HEK293 (cell line): ENCODE measurements at regions not wholly inside any gene's neighbourhood (a gene's known extent, or its start where the extent isn't known, plus 50 kb on each side); places are given as distances from the start of the nearest gene placed in this dataset.

Experiments used
- CTCF ChIA-PET: fragments of 350-600 bp; formaldehyde crosslinking; extraction: SDS; loops from one replicate; lab custom pipeline; 2021; ENCODE audit warnings: antibody characterized with exemption; lab: Yijun Ruan, JAX
- POLR2A ChIA-PET: fragments of 300-600 bp; formaldehyde crosslinking; extraction: SDS; loops from one replicate; lab custom pipeline; 2020; ENCODE audit warnings: antibody characterized with exemption, inconsistent platforms; lab: Yijun Ruan, JAX
- H3K27ac ChIP-seq: fragments of 200-500 bp; sonication (Bioruptor generic); 2 replicates; pipeline ENCODE4 v1.5.1; 2014; ENCODE audit warnings: low read depth, low read length, control low read depth, inconsistent platforms; ENCODE audit errors: extremely low read depth
- H3K36me3 ChIP-seq, 2 experiments: fragments of 200-500 bp in 1 of 2; sonication (Bioruptor generic) in 1 of 2; 1 replicate in 1 of 2; 2 replicates in 1 of 2; pipeline ENCODE4 v1.5.1; 2014 to 2017; ENCODE audit warnings: inconsistent platforms in 2 of 2, low read length in 2 of 2; ENCODE audit not compliant: control insufficient read depth in 2 of 2, insufficient read depth in 1 of 2
- H3K4me1 ChIP-seq: fragments of 200-500 bp; sonication (Bioruptor generic); 2 replicates; pipeline ENCODE4 v1.5.1; 2014; ENCODE audit warnings: mild to moderate bottlenecking, low read length, inconsistent platforms; ENCODE audit not compliant: control insufficient read depth, insufficient read depth
- H3K4me3 ChIP-seq: 2 replicates; pipeline ENCODE4 v1.5.1; 2011; ENCODE audit warnings: low read depth, mild to moderate bottlenecking, control low read depth, low read length, moderate library complexity
- H3K9me3 ChIP-seq: fragments of 200-500 bp; sonication (Bioruptor generic); 2 replicates; pipeline ENCODE4 v1.5.1; 2014; ENCODE audit warnings: low read depth, low read length, inconsistent platforms; ENCODE audit not compliant: control insufficient read depth, insufficient read depth
- SALL2 ChIP-seq: fragments of 450-650 bp; formaldehyde crosslinking; IDR thresholded peaks from 2 replicates; pipeline ENCODE4 v1.5.0; 2017; ENCODE audit warnings: missing biosample characterization, mild to moderate bottlenecking, missing genetic modification characterization, borderline replicate concordance
- TCF7L2 ChIP-seq: IDR thresholded peaks from 2 replicates; pipeline ENCODE4 v1.6.1; 2011; ENCODE audit warnings: low read depth, mild to moderate bottlenecking, inconsistent platforms, low read length, moderate library complexity, borderline replicate concordance
- ZNF133 ChIP-seq: fragments of 450-650 bp; formaldehyde crosslinking; IDR thresholded peaks from 2 replicates; pipeline ENCODE4 v1.5.1; 2016; ENCODE audit warnings: missing biosample characterization, missing genetic modification characterization
- ZNF157 ChIP-seq: fragments of 450-650 bp; formaldehyde crosslinking; IDR thresholded peaks from 2 replicates; pipeline ENCODE4 v1.5.1; 2016; ENCODE audit warnings: missing biosample characterization, missing genetic modification characterization
- ZNF202 ChIP-seq: fragments of 450-650 bp; formaldehyde crosslinking; IDR thresholded peaks from 2 replicates; pipeline ENCODE4 v1.5.1; 2016; ENCODE audit warnings: missing biosample characterization, missing genetic modification characterization, borderline replicate concordance
- ZNF266 ChIP-seq: fragments of 450-650 bp; formaldehyde crosslinking; IDR thresholded peaks from 2 replicates; pipeline ENCODE4 v1.5.1; 2016; ENCODE audit warnings: missing biosample characterization, missing genetic modification characterization, low read depth
- ZNF302 ChIP-seq: fragments of 450-650 bp; formaldehyde crosslinking; IDR thresholded peaks from 2 replicates; pipeline ENCODE4 v1.5.1; 2016; ENCODE audit warnings: missing biosample characterization, missing genetic modification characterization, low read depth
- ZNF426 ChIP-seq: fragments of 450-650 bp; formaldehyde crosslinking; IDR thresholded peaks from 2 replicates; pipeline ENCODE4 v1.5.1; 2017; ENCODE audit warnings: missing biosample characterization, missing genetic modification characterization, mild to moderate bottlenecking, inconsistent platforms, moderate library complexity
- ZNF529 ChIP-seq: fragments of 450-650 bp; formaldehyde crosslinking; IDR thresholded peaks from 2 replicates; pipeline ENCODE4 v1.5.1; 2017; ENCODE audit warnings: missing genetic modification characterization, missing biosample characterization; ENCODE audit not compliant: insufficient replicate concordance
- ZNF585B ChIP-seq: fragments of 450-650 bp; formaldehyde crosslinking; IDR thresholded peaks from 2 replicates; pipeline ENCODE4 v1.5.1; 2016; ENCODE audit warnings: missing biosample characterization, missing genetic modification characterization
- ZNF654 ChIP-seq: fragments of 450-650 bp; formaldehyde crosslinking; IDR thresholded peaks from 2 replicates; pipeline ENCODE4 v1.5.1; 2016; ENCODE audit warnings: low read depth, missing biosample characterization, missing genetic modification characterization
- TF ChIP-seq, protein P1 (sequence below): fragments of 450-650 bp; formaldehyde crosslinking; IDR thresholded peaks from 2 replicates; pipeline ENCODE4 v1.5.1; 2016; ENCODE audit warnings: missing biosample characterization, missing genetic modification characterization
- TF ChIP-seq, protein P2 (sequence below): fragments of 450-650 bp; formaldehyde crosslinking; IDR thresholded peaks from 2 replicates; pipeline ENCODE4 v1.5.1; 2016; ENCODE audit warnings: missing biosample characterization, missing genetic modification characterization, low read depth
- TF ChIP-seq, protein P3 (sequence below): fragments of 450-650 bp; formaldehyde crosslinking; IDR thresholded peaks from 2 replicates; pipeline ENCODE4 v1.5.1; 2016; ENCODE audit warnings: missing biosample characterization, missing genetic modification characterization

DNA sequence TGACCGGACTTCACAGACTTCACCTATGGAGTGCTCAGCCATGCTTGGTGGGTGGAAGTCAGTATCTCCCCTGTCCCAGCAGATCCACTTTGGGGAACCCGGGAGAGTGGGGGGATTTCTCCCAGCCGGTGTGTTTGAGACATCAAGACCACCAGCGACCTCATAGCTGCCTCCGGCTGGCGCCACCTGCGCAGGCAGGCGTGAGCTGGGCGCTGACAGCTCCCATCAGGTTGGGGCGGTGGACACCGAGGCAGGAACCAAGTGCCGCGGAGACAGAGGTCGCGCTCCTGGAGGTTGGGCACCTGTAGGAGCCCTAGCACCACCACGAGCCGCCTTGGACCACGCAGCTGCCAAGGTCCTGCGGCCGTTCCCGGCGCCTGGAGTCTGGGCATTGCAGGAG lies 124.0 kb upstream of the LARP1 start:
- no peak for TF ChIP-seq TCF7L2
- no peak for TF ChIP-seq ZNF133 (tag by site-specific recombination)
- no peak for TF ChIP-seq ZNF302
- no peak for TF ChIP-seq ZNF654 (tag by site-specific recombination)
- no peak for TF ChIP-seq ZNF426
- TF ChIP-seq, protein P1, sequence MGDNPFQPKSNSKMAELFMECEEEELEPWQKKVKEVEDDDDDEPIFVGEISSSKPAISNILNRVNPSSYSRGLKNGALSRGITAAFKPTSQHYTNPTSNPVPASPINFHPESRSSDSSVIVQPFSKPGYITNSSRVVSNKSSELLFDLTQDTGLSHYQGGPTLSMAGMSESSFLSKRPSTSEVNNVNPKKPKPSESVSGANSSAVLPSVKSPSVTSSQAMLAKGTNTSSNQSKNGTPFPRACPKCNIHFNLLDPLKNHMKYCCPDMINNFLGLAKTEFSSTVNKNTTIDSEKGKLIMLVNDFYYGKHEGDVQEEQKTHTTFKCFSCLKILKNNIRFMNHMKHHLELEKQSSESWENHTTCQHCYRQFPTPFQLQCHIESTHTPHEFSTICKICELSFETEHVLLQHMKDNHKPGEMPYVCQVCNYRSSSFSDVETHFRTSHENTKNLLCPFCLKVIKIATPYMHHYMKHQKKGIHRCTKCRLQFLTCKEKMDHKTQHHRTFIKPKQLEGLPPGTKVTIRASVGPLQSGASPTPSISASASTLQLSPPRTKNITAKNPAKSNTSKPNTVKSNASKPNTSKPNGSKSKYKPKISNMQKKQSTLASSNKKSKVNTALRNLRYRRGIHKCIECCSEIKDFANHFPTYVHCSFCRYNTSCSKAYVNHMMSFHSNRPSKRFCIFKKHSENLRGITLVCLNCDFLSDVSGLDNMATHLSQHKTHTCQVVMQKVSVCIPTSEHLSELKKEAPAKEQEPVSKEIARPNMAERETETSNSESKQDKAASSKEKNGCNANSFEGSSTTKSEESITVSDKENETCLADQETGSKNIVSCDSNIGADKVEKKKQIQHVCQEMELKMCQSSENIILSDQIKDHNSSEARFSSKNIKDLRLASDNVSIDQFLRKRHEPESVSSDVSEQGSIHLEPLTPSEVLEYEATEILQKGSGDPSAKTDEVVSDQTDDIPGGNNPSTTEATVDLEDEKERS (tag by site-specific recombination): no peak
- TF ChIP-seq ZNF585B: no peak
- no peak for TF ChIP-seq ZNF202 (tag by site-specific recombination)
- ChIA-PET CTCF (interaction anchor here (0.5 to 1.1 kb wide), 3 partner anchors 21 to 341 kb away, joined by 3 to 4 read pairs (median 3); no protein-coding TSS in a partner anchor), POLR2A (no interaction called here)
- Histone ChIP-seq H3K4me1 (peaks cover 4% of the 10 kb centered on the region; the same call in 1 of the 2 replicates), H3K4me3 (no peak overlapping the region), H3K27ac (no peak overlapping the region), H3K9me3 (no peaks in the 10 kb centered on the region), H3K36me3 (no peaks in the 10 kb centered on the region)

DNA sequence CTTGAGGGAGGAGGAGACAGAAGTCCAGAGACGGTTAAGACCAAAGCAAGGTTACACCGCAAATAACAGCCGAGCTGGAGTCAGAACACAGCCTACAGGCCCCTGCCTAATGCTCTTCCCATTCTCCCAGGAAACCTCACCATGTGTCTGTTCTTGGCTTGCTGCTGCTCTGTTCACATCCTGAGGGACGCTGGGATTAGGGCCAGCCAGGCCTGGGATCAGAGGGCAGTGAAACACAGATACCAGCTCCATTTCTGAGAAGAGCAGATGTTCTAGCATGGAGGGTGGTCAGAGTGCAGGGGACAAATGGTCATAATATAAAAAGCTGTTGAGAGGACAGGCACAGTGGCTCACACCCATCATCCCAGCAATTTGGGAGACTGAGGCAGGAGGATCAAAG lies 124.8 kb upstream of the LARP1 start:
- TF ChIP-seq ZNF266: no peak
- no peak for TF ChIP-seq ZNF157 (tag by site-specific recombination)
- TF ChIP-seq, all 188 proteins: peak for 0
- H3K4me1 ChIP-seq: peaks cover 4% of the 10 kb centered on the region; the same call in 1 of the 2 replicates
- H3K4me3 ChIP-seq: no peak overlapping the region
- no peaks in the 10 kb centered on the region for H3K36me3 ChIP-seq
- H3K9me3 ChIP-seq: no peaks in the 10 kb centered on the region
- no peak overlapping the region for H3K27ac ChIP-seq
- ChIA-PET POLR2A (interaction anchor here (0.6 kb wide), 1 partner anchor 162 kb away, joined by 4 read pairs; no protein-coding TSS in a partner anchor), CTCF (interaction anchor here (0.6 to 1.1 kb wide), 4 partner anchors 10 to 683 kb away, joined by 3 to 5 read pairs (median 4); no protein-coding TSS in a partner anchor)

DNA sequence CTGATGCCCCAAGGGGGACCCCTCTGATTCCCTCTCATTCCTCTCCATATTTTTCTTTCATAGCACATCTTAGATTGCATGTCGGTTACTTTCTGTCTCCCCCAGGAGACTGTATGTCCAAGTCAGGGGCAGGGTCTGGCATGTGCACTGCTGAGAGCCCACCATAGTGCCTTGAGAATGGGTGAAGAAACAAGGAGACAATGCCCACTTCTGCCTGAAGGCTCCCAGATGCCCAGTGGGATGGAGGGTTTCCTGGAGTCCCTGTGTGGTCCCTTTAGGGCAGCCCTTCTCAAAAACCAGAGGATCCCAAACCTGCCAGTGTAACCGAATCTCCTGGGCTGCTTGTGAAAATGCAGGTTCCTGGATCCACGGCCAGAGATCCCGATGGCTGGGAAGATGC lies 126.5 kb upstream of the LARP1 start:
- CTCF ChIA-PET: interaction anchor here (0.7 to 1.8 kb wide), 2 partner anchors 11 to 32 kb away, joined by 3 to 5 read pairs; no protein-coding TSS in a partner anchor
- H3K4me3 ChIP-seq: no peak overlapping the region
- H3K4me1 ChIP-seq: peaks cover 4% of the 10 kb centered on the region; the same call in 1 of the 2 replicates
- no peak overlapping the region for H3K27ac ChIP-seq
- TF ChIP-seq ZNF529 (tag by site-specific recombination) (no peak), SALL2 (no peak)
- TF ChIP-seq, protein P2, sequence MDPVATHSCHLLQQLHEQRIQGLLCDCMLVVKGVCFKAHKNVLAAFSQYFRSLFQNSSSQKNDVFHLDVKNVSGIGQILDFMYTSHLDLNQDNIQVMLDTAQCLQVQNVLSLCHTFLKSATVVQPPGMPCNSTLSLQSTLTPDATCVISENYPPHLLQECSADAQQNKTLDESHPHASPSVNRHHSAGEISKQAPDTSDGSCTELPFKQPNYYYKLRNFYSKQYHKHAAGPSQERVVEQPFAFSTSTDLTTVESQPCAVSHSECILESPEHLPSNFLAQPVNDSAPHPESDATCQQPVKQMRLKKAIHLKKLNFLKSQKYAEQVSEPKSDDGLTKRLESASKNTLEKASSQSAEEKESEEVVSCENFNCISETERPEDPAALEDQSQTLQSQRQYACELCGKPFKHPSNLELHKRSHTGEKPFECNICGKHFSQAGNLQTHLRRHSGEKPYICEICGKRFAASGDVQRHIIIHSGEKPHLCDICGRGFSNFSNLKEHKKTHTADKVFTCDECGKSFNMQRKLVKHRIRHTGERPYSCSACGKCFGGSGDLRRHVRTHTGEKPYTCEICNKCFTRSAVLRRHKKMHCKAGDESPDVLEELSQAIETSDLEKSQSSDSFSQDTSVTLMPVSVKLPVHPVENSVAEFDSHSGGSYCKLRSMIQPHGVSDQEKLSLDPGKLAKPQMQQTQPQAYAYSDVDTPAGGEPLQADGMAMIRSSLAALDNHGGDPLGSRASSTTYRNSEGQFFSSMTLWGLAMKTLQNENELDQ (tag by site-specific recombination): no peak
- TF ChIP-seq, protein P3, sequence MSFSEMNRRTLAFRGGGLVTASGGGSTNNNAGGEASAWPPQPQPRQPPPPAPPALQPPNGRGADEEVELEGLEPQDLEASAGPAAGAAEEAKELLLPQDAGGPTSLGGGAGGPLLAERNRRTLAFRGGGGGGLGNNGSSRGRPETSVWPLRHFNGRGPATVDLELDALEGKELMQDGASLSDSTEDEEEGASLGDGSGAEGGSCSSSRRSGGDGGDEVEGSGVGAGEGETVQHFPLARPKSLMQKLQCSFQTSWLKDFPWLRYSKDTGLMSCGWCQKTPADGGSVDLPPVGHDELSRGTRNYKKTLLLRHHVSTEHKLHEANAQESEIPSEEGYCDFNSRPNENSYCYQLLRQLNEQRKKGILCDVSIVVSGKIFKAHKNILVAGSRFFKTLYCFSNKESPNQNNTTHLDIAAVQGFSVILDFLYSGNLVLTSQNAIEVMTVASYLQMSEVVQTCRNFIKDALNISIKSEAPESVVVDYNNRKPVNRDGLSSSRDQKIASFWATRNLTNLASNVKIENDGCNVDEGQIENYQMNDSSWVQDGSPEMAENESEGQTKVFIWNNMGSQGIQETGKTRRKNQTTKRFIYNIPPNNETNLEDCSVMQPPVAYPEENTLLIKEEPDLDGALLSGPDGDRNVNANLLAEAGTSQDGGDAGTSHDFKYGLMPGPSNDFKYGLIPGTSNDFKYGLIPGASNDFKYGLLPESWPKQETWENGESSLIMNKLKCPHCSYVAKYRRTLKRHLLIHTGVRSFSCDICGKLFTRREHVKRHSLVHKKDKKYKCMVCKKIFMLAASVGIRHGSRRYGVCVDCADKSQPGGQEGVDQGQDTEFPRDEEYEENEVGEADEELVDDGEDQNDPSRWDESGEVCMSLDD (tag by site-specific recombination): no peak
- POLR2A ChIA-PET: no interaction called here
- H3K9me3 ChIP-seq: no peaks in the 10 kb centered on the region
- no peaks in the 10 kb centered on the region for H3K36me3 ChIP-seq
